K562 (cell line): ENCODE measurements at regions not wholly inside any gene's neighbourhood (a gene's known extent, or its start where the extent isn't known, plus 50 kb on each side); places are given as distances from the start of the nearest gene placed in this dataset.
A peak's percentile ranks its signal among the peaks of the same experiment; 100 is the strongest.

Experiments
- CXXC5 ChIP-seq: fragments of 250-450 bp; sonication (Bioruptor Pico); IDR thresholded peaks from 2 replicates; pipeline ENCODE4 v1.8.0; 2022; ENCODE audit warnings: inconsistent platforms, mild to moderate bottlenecking, moderate library complexity
- DMBX1 ChIP-seq: fragments of 250-450 bp; sonication (Bioruptor Pico); IDR thresholded peaks from 2 replicates; pipeline ENCODE4 v1.8.0; 2022; ENCODE audit warnings: inconsistent platforms, mild to moderate bottlenecking, moderate library complexity, borderline replicate concordance
- GTF2B ChIP-seq: IDR thresholded peaks from 2 replicates; pipeline ENCODE4 v1.6.1; 2011; ENCODE audit not compliant: insufficient read length; ENCODE audit errors: extremely low read depth
- HDAC6 ChIP-seq: IDR thresholded peaks from 2 replicates; pipeline ENCODE4 v1.6.1; 2012; ENCODE audit warnings: low read depth, mild to moderate bottlenecking, control low read depth, inconsistent platforms, low read length, moderate library complexity
- MYNN ChIP-seq, 2 experiments: sonication (generic); formaldehyde crosslinking in 1 of 2; IDR thresholded peaks; 2 replicates each; pipeline versions ENCODE4 v1.5.0 to v1.6.1; 2016 to 2020; ENCODE audit warnings: antibody characterized with exemption in 1 of 2, missing genetic modification reagents in 1 of 2
- NEUROD1 ChIP-seq: fragments of 150-350 bp; IDR thresholded peaks from 2 replicates; pipeline ENCODE4 v1.6.1; 2014; ENCODE audit warnings: borderline replicate concordance, low read length, low read depth; ENCODE audit not compliant: partially characterized antibody
- PATZ1 ChIP-seq: fragments of 250-450 bp; sonication (Bioruptor Pico); IDR thresholded peaks from 2 replicates; pipeline ENCODE4 v1.5.0; 2020; ENCODE audit warnings: mild to moderate bottlenecking, borderline replicate concordance
- RBM22 ChIP-seq: fragments of 200-400 bp; formaldehyde crosslinking; IDR thresholded peaks from 2 replicates; pipeline ENCODE4 v1.6.1; 2018; ENCODE audit warnings: low read length, low read depth; ENCODE audit not compliant: poor library complexity, severe bottlenecking
- SMAD4 ChIP-seq: fragments of 250-450 bp; sonication (Bioruptor Pico); conservative IDR thresholded peaks from 2 replicates; pipeline ENCODE4 v1.8.0; 2021; ENCODE audit warnings: inconsistent platforms, mild to moderate bottlenecking, moderate library complexity
- SREBF1 ChIP-seq: fragments of 150-350 bp; IDR thresholded peaks from 2 replicates; pipeline ENCODE4 v1.6.1; 2014; ENCODE audit warnings: antibody characterized with exemption, low read depth, low read length, borderline replicate concordance
- TEAD1 ChIP-seq, 2 experiments: fragments of 450-650 bp in 1 of 2; sonication (generic) in 1 of 2; formaldehyde crosslinking; IDR thresholded peaks; 2 replicates each; pipeline versions ENCODE4 v1.4.0 to v1.8.0; 2020 to 2022; ENCODE audit warnings: mild to moderate bottlenecking in 2 of 2, missing genetic modification reagents in 1 of 2
- ZBTB1 ChIP-seq: sonication (generic); formaldehyde crosslinking; IDR thresholded peaks from 2 replicates; pipeline ENCODE4 v1.8.1; 2023; ENCODE audit warnings: missing genetic modification reagents, low read depth, mild to moderate bottlenecking, borderline replicate concordance
- ZNF311 ChIP-seq: fragments of 250-450 bp; sonication (Bioruptor Pico); IDR thresholded peaks from 2 replicates; pipeline ENCODE4 v1.4.0; 2020; ENCODE audit warnings: mild to moderate bottlenecking, moderate library complexity
- ZNF354B ChIP-seq: fragments of 250-450 bp; sonication (Bioruptor Pico); IDR thresholded peaks from 2 replicates; pipeline ENCODE4 v1.4.0; 2020
- ZNF766 ChIP-seq: fragments of 200-800 bp; sonication (Bioruptor generic); conservative IDR thresholded peaks from 2 replicates; pipeline ENCODE4 v1.6.1; 2016; ENCODE audit warnings: missing genetic modification characterization, missing compliant biosample characterization
- TF ChIP-seq, protein P1 (sequence below): fragments of 250-450 bp; sonication (Bioruptor Pico); IDR thresholded peaks from 2 replicates; pipeline ENCODE4 v1.4.0; 2020; ENCODE audit warnings: mild to moderate bottlenecking, moderate library complexity, borderline replicate concordance
- TF ChIP-seq, protein P2 (sequence below), 2 experiments: fragments of 200-800 bp in 1 of 2; sonication (Bioruptor generic) in 1 of 2; sonication (generic) in 1 of 2; formaldehyde crosslinking in 1 of 2; IDR thresholded peaks in 1 of 2; conservative IDR thresholded peaks in 1 of 2; 2 replicates each; pipeline versions ENCODE4 v1.5.0 to v1.6.1; 2016 to 2020; ENCODE audit warnings: missing compliant biosample characterization in 1 of 2, missing genetic modification characterization in 1 of 2, missing genetic modification reagents in 1 of 2
- TF ChIP-seq, protein P3 (sequence below): fragments of 250-450 bp; sonication (Bioruptor Pico); IDR thresholded peaks from 2 replicates; pipeline ENCODE4 v1.5.0; 2020; ENCODE audit warnings: mild to moderate bottlenecking

- TF ChIP-seq PATZ1 (no peak), SREBF1 (no peak), NEUROD1 (no peak), RBM22 (no peak), ZBTB1 (CRISPR knock-in tag) (no peak), GTF2B (no peak), HDAC6 (no peak), CXXC5 (0 out of 2 replicates have a peak, but pooled peaks have one; percentile 11), MYNN (IDR thresholded peaks at IDR 0.05) (peak; percentile 84), MYNN (CRISPR knock-in tag; IDR thresholded peaks at IDR 0.05) (no peak), ZNF766 (peak; percentile 42; the same call in 1 of the 2 replicates), SMAD4 (CRISPR knock-in tag) (0 out of 2 replicates have a peak, but pooled peaks have one; percentile 34), ZNF354B (CRISPR knock-in tag) (no peak), TEAD1 (CRISPR knock-in tag; IDR thresholded peaks at IDR 0.05) (peak; percentile 64 to 76; a peak in 2 of 4 replicates), DMBX1 (CRISPR knock-in tag) (peak; percentile 73; the same call in 1 of the 2 replicates), ZNF311 (0 out of 2 replicates have a peak, but pooled peaks have one; percentile 25)
- TF ChIP-seq, protein P1, sequence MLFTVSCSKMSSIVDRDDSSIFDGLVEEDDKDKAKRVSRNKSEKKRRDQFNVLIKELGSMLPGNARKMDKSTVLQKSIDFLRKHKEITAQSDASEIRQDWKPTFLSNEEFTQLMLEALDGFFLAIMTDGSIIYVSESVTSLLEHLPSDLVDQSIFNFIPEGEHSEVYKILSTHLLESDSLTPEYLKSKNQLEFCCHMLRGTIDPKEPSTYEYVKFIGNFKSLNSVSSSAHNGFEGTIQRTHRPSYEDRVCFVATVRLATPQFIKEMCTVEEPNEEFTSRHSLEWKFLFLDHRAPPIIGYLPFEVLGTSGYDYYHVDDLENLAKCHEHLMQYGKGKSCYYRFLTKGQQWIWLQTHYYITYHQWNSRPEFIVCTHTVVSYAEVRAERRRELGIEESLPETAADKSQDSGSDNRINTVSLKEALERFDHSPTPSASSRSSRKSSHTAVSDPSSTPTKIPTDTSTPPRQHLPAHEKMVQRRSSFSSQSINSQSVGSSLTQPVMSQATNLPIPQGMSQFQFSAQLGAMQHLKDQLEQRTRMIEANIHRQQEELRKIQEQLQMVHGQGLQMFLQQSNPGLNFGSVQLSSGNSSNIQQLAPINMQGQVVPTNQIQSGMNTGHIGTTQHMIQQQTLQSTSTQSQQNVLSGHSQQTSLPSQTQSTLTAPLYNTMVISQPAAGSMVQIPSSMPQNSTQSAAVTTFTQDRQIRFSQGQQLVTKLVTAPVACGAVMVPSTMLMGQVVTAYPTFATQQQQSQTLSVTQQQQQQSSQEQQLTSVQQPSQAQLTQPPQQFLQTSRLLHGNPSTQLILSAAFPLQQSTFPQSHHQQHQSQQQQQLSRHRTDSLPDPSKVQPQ (CRISPR knock-in tag): no peak
- TF ChIP-seq, protein P2, sequence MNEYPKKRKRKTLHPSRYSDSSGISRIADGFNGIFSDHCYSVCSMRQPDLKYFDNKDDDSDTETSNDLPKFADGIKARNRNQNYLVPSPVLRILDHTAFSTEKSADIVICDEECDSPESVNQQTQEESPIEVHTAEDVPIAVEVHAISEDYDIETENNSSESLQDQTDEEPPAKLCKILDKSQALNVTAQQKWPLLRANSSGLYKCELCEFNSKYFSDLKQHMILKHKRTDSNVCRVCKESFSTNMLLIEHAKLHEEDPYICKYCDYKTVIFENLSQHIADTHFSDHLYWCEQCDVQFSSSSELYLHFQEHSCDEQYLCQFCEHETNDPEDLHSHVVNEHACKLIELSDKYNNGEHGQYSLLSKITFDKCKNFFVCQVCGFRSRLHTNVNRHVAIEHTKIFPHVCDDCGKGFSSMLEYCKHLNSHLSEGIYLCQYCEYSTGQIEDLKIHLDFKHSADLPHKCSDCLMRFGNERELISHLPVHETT (CRISPR knock-in tag; conservative IDR thresholded peaks at IDR 0.05 in 1 of 2, IDR thresholded peaks at IDR 0.05 in 1 of 2): peak in 1 of 2 experiments; percentile 59; a peak in 1 of 4 replicates
- TF ChIP-seq, protein P3, sequence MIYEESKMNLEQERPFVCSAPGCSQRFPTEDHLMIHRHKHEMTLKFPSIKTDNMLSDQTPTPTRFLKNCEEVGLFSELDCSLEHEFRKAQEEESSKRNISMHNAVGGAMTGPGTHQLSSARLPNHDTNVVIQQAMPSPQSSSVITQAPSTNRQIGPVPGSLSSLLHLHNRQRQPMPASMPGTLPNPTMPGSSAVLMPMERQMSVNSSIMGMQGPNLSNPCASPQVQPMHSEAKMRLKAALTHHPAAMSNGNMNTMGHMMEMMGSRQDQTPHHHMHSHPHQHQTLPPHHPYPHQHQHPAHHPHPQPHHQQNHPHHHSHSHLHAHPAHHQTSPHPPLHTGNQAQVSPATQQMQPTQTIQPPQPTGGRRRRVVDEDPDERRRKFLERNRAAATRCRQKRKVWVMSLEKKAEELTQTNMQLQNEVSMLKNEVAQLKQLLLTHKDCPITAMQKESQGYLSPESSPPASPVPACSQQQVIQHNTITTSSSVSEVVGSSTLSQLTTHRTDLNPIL (CRISPR knock-in tag): no peak
These were observed 362.4 kb downstream of the UTRN start (continued) for GRCh38 chr6:144647406-144647964.
